H9 (cell line): ENCODE measurements at regions not wholly inside any gene's neighbourhood (a gene's known extent, or its start where the extent isn't known, plus 50 kb on each side); places are given as distances from the start of the nearest gene placed in this dataset.

Experiments used
- DNase-seq: peaks from one replicate; pipeline ENCODE4 v3.0.0-alpha.2; 2017
- H2AFZ ChIP-seq: one replicate; pipeline ENCODE4 v1.6.1; 2013; ENCODE audit warnings: mild to moderate bottlenecking, low read length, control low read depth, moderate library complexity
- H2AK5ac ChIP-seq: 2 replicates; pipeline ENCODE4 v1.6.1; 2013; ENCODE audit warnings: low read length, control low read depth, mixed read lengths; ENCODE audit not compliant: insufficient read length
- H2BK120ac ChIP-seq: one replicate; pipeline ENCODE4 v1.6.1; 2013; ENCODE audit warnings: low read depth, mild to moderate bottlenecking, low read length, control low read depth, inconsistent platforms; ENCODE audit not compliant: poor library complexity, severe bottlenecking
- H2BK12ac ChIP-seq: 2 replicates; pipeline ENCODE4 v1.6.1; 2013; ENCODE audit warnings: low read length, control low read depth, mixed read lengths, low read depth; ENCODE audit not compliant: insufficient read length
- H2BK15ac ChIP-seq: 2 replicates; pipeline ENCODE4 v1.6.1; 2013; ENCODE audit warnings: low read depth, low read length, control low read depth
- H2BK20ac ChIP-seq: one replicate; pipeline ENCODE4 v1.6.1; 2013; ENCODE audit warnings: low read depth, mild to moderate bottlenecking, low read length, control low read depth, inconsistent platforms; ENCODE audit not compliant: poor library complexity, severe bottlenecking
- H2BK5ac ChIP-seq: 2 replicates; pipeline ENCODE4 v1.6.1; 2013; ENCODE audit warnings: low read length, control low read depth, mixed read lengths; ENCODE audit not compliant: insufficient read length
- H3K14ac ChIP-seq: 2 replicates; pipeline ENCODE4 v1.6.1; 2013; ENCODE audit warnings: low read length, control low read depth; ENCODE audit not compliant: insufficient read depth
- H3K18ac ChIP-seq: 2 replicates; pipeline ENCODE4 v1.6.1; 2013; ENCODE audit warnings: low read depth, mild to moderate bottlenecking, mixed read lengths, low read length, control low read depth; ENCODE audit not compliant: insufficient read length
- H3K23ac ChIP-seq: 2 replicates; pipeline ENCODE4 v1.6.1; 2013; ENCODE audit warnings: low read length, control low read depth, mixed read lengths, low read depth; ENCODE audit not compliant: insufficient read length
- H3K23me2 ChIP-seq: 2 replicates; pipeline ENCODE4 v1.6.1; 2013; ENCODE audit warnings: low read depth, mild to moderate bottlenecking, mixed read lengths, low read length, control low read depth; ENCODE audit not compliant: insufficient read length, poor library complexity, severe bottlenecking
- H3K27ac ChIP-seq: 2 replicates; pipeline ENCODE4 v1.5.1; 2013; ENCODE audit warnings: low read length, control low read depth, mixed read lengths, low read depth; ENCODE audit not compliant: insufficient read length
- H3K27me3 ChIP-seq: 2 replicates; pipeline ENCODE4 v1.6.1; 2013; ENCODE audit warnings: low read length, control low read depth, inconsistent platforms; ENCODE audit not compliant: insufficient read depth
- H3K4ac ChIP-seq: 2 replicates; pipeline ENCODE4 v1.6.1; 2013; ENCODE audit warnings: low read depth, mild to moderate bottlenecking, control low read depth, inconsistent platforms, low read length, moderate library complexity
- H3K4me1 ChIP-seq: 2 replicates; pipeline ENCODE4 v1.6.1; 2013; ENCODE audit warnings: low read length, control low read depth, inconsistent platforms; ENCODE audit not compliant: insufficient read depth
- H3K4me2 ChIP-seq: 2 replicates; pipeline ENCODE4 v1.6.1; 2013; ENCODE audit warnings: low read length, control low read depth, mixed read lengths; ENCODE audit not compliant: insufficient read length, insufficient read depth
- H3K56ac ChIP-seq: 2 replicates; pipeline ENCODE4 v1.6.1; 2013; ENCODE audit warnings: low read depth, mild to moderate bottlenecking, mixed read lengths, low read length, control low read depth; ENCODE audit not compliant: insufficient read length
- H3K79me1 ChIP-seq: 2 replicates; pipeline ENCODE4 v1.6.1; 2013; ENCODE audit warnings: low read depth, mild to moderate bottlenecking, moderate library complexity, low read length, control low read depth, inconsistent platforms; ENCODE audit not compliant: insufficient read depth, poor library complexity, severe bottlenecking
- H3K79me2 ChIP-seq: 2 replicates; pipeline ENCODE4 v1.6.1; 2013; ENCODE audit warnings: low read length, control low read depth, inconsistent platforms; ENCODE audit not compliant: insufficient read depth
- H3K9ac ChIP-seq: 2 replicates; pipeline ENCODE4 v1.6.1; 2013; ENCODE audit warnings: low read length, control low read depth, mixed read lengths; ENCODE audit not compliant: insufficient read length; ENCODE audit errors: extremely low read depth
- H3K9me3 ChIP-seq: one replicate; pipeline ENCODE4 v1.6.1; 2013; ENCODE audit warnings: low read depth, low read length, inconsistent platforms; ENCODE audit not compliant: control insufficient read depth
- H3T11ph ChIP-seq: one replicate; pipeline ENCODE4 v1.6.1; 2013; ENCODE audit warnings: mild to moderate bottlenecking, low read length, control low read depth, inconsistent platforms
- H4K20me1 ChIP-seq: one replicate; pipeline ENCODE4 v1.6.1; 2013; ENCODE audit not compliant: control insufficient read depth, insufficient read length, insufficient read depth
- H4K5ac ChIP-seq: 2 replicates; pipeline ENCODE4 v1.6.1; 2013; ENCODE audit warnings: low read depth, mild to moderate bottlenecking, mixed read lengths, low read length, control low read depth; ENCODE audit not compliant: insufficient read length
- H4K8ac ChIP-seq: replicated peaks from 2 replicates; pipeline ENCODE4 v1.6.1; 2013; ENCODE audit warnings: low read length, control low read depth, mixed read lengths, low read depth; ENCODE audit not compliant: insufficient read length
- H4K91ac ChIP-seq: 2 replicates; pipeline ENCODE4 v1.6.1; 2013; ENCODE audit warnings: low read depth, mild to moderate bottlenecking, moderate library complexity, mixed read lengths, low read length, control low read depth; ENCODE audit not compliant: insufficient read length
- H3K27ac Mint-ChIP-seq, 3 experiments: 2 replicates in 2 of 3; 3 replicates in 1 of 3; pipeline ENCODE4 v1.8.0; 2020 to 2021; ENCODE audit warnings: mixed read lengths in 3 of 3, mild to moderate bottlenecking in 1 of 3, moderate library complexity in 1 of 3
- H3K27me3 Mint-ChIP-seq: 2 replicates; pipeline ENCODE4 v1.8.0; 2021; ENCODE audit warnings: low read depth, mild to moderate bottlenecking, moderate library complexity, mixed read lengths
- H3K36me3 Mint-ChIP-seq, 3 experiments: 2 replicates in 2 of 3; 3 replicates in 1 of 3; pipeline ENCODE4 v1.8.0; 2020 to 2021; ENCODE audit warnings: low read depth in 3 of 3, mixed read lengths in 3 of 3; ENCODE audit not compliant: insufficient read depth in 1 of 3
- H3K4me1 Mint-ChIP-seq, 2 experiments: 2 replicates each; pipeline ENCODE4 v1.8.0; 2020; ENCODE audit warnings: mixed read lengths in 2 of 2
- H3K4me3 Mint-ChIP-seq, 2 experiments: 2 replicates in 1 of 2; 3 replicates in 1 of 2; pipeline ENCODE4 v1.8.0; 2020 to 2021; ENCODE audit warnings: mild to moderate bottlenecking in 2 of 2, mixed read lengths in 2 of 2, moderate library complexity in 1 of 2
- H3K9me3 Mint-ChIP-seq, 2 experiments: 2 replicates in 1 of 2; 3 replicates in 1 of 2; pipeline ENCODE4 v1.8.0; 2020; ENCODE audit warnings: mild to moderate bottlenecking in 2 of 2, mixed read lengths in 2 of 2, moderate library complexity in 1 of 2
- WGBS: extraction: QIAGEN DNeasy Blood & Tissue Kit; methylation state at CpG from one replicate; pipeline ENCODE4 v1.1.7; 2013; ENCODE audit warnings: missing lambda C conversion rate, low lambda C conversion rate, mixed read lengths; ENCODE audit not compliant: insufficient read length; ENCODE audit errors: extremely low coverage; 5-methylcytosine and 5-hydroxymethylcytosine counted together
- TF ChIP-seq, protein P1 (sequence below): fragments of 200-600 bp; sonication (generic); conservative IDR thresholded peaks from 3 replicates; pipeline ENCODE4 v1.8.0; 2021; ENCODE audit warnings: antibody characterized with exemption, mild to moderate bottlenecking

DNA sequence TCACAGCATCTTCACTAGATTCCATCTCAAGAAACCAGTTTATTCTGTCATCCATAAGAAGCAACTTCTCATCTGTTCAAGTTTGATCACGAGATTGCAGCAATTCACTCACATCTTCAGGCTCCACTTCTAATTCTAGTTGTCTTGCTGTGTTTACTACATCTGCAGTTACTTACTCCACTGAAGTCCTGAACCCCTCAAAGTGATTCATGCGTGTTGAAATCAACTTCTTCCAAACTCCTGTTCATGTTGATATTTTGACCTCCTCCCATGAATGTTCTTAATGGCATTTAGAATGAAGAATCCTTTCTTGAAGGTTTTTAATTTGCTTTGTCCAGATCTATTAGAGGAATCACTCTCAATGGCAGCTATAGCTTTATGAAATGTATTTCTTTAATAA is 287.6 kb upstream of the TBL1XR1 start:
- Mint-ChIP-seq H3K4me1 (peaks cover 14 to 15% of the 10 kb centered on the region in 2 experiments), H3K36me3 (peaks cover 0 to 15% (median 1%) of the 10 kb centered on the region in 3 experiments; a peak in 3 of 7 replicates), H3K9me3 (peaks cover 13 to 15% of the 10 kb centered on the region in 2 experiments; a peak in 4 of 5 replicates), H3K27me3 (no peaks in the 10 kb centered on the region), H3K27ac (no peak overlapping the region), H3K4me3 (no peak overlapping the region)
- no peak overlapping the region for H4K8ac ChIP-seq
- H2BK12ac ChIP-seq: no peak overlapping the region
- no peaks in the 10 kb centered on the region for H3K4me1 ChIP-seq
- H3K79me1 ChIP-seq: no peaks in the 10 kb centered on the region
- no peaks in the 10 kb centered on the region for H3K79me2 ChIP-seq
- no peak overlapping the region for H2BK5ac ChIP-seq
- no peak overlapping the region for H3K18ac ChIP-seq
- H4K5ac ChIP-seq: no peak overlapping the region
- no peak overlapping the region for H3K27ac ChIP-seq
- no peaks in the 10 kb centered on the region for H3K27me3 ChIP-seq
- no peak overlapping the region for H3K56ac ChIP-seq
- H4K20me1 ChIP-seq: no peaks in the 10 kb centered on the region
- no peak overlapping the region for H2BK15ac ChIP-seq
- H3K4me2 ChIP-seq: no peak overlapping the region
- no peak overlapping the region for H3K14ac ChIP-seq
- H3T11ph ChIP-seq: no peak overlapping the region
- H3K9me3 ChIP-seq: no peaks in the 10 kb centered on the region
- H4K91ac ChIP-seq: no peak overlapping the region
- H2BK20ac ChIP-seq: no peak overlapping the region
- H3K23ac ChIP-seq: no peak overlapping the region
- H2AFZ ChIP-seq: no peak overlapping the region
- H2AK5ac ChIP-seq: no peak overlapping the region
- no peak for DNase-seq
- TF ChIP-seq, protein P1, sequence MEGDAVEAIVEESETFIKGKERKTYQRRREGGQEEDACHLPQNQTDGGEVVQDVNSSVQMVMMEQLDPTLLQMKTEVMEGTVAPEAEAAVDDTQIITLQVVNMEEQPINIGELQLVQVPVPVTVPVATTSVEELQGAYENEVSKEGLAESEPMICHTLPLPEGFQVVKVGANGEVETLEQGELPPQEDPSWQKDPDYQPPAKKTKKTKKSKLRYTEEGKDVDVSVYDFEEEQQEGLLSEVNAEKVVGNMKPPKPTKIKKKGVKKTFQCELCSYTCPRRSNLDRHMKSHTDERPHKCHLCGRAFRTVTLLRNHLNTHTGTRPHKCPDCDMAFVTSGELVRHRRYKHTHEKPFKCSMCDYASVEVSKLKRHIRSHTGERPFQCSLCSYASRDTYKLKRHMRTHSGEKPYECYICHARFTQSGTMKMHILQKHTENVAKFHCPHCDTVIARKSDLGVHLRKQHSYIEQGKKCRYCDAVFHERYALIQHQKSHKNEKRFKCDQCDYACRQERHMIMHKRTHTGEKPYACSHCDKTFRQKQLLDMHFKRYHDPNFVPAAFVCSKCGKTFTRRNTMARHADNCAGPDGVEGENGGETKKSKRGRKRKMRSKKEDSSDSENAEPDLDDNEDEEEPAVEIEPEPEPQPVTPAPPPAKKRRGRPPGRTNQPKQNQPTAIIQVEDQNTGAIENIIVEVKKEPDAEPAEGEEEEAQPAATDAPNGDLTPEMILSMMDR: no peak
- H3K23me2 ChIP-seq: no peaks in the 10 kb centered on the region
- no peak overlapping the region for H2BK120ac ChIP-seq
- no peak overlapping the region for H3K4ac ChIP-seq
- no CpG with 5 or more reads among the region's 2 CpGs for WGBS
- no peak overlapping the region for H3K9ac ChIP-seq
